Stimulated activated CD8-positive, alpha-beta memory T cell treated with anti-CD3 and anti-CD28 coated beads, Interleukin-4, amount 100 ng/mL, for 4 hours (primary cell): ENCODE measurements at regions not wholly inside any gene's neighbourhood (a gene's known extent, or its start where the extent isn't known, plus 50 kb on each side); places are given as distances from the start of the nearest gene placed in this dataset.
"Not testable (repeated sequence)": the region's sequence is repeated elsewhere in the genome, so short reads cannot be mapped to it uniquely, and the experiment has no call there.

Experiments used
- DNase-seq, 2 donors: peaks; one replicate each; pipeline ENCODE4 v3.0.0-alpha.2; 2020; ENCODE audit warnings: low read depth in 2 of 2, low spot score in 1 of 2

GRCh38 chr16:29171296-29171695 is 186.4 kb downstream of the LAT start:
- DNase-seq: not testable (repeated sequence)

DNA sequence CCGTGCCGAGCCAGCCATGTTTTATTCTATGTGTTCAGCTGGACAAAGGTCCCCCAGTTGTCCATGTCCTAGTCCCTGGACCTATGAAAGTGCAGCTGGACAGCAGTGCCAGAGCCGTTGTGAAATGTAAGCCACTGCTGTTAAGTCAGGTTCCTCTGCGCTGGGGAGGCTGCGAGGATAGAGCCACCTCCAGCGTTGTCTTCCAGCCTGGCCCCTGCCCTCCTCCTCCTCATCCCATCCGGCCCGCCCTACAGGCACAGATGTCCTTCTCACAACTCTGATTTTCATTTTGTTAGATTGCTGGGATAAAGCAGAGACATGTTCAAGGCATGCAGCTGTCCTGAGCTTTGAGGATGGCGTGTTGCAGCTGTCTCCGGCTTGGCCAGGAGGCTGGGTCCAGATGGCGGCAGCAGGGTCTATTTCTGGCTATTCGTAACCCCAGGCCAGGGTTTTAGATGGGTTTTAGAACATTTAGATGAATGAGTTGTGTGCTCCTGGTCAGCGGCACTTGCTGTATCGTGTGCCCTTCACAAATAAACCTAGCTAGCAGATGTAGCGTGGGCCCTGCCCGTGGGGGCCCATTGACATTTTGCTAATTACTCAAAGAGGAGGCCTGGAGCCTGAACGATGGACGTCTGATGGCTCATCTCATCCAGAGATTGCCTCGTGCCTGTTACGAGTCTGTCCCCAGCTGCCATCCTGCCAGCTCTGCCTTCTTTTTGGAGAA is 185.7 kb downstream of the LAT start:
- not testable (repeated sequence) for DNase-seq

DNA sequence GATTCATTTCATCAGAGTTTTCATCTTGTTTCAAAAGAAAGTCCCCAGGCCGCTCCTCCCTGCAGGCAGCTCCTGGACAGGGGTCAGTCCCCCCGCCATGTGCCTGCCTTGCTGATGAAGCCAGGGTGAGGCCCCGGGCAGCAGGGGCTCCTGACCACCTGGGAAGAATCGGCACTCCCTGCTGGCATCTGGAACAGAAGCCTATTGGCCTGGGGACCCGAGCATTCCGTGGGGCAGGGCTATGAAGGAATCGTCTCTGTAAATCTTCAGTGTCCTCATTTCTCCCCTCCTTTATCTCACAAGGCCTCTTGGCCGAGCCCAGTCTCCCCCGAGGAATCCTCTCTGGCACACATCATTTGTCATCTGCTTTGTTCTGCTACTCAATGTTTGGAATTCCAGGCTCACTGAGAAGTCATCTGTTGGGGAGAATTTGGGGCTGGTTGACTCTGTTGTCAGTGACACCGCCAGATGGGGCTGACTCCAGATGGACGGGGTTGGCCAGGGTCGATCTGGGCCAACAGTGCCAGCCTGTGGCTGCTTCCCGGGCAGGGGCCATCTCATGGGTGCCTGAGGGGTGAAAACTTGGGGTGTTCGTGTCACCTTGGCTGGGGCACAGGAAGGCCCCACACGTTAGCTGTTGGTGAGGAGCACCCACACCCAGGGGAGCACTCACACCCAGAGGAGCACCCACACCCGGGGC is 184.6 kb downstream of the LAT start:
- not testable (repeated sequence) for DNase-seq

- DNase-seq: not testable (repeated sequence)
Measured at GRCh38 chr16:29168515-29169259, 183.8 kb downstream of the LAT start.

DNA sequence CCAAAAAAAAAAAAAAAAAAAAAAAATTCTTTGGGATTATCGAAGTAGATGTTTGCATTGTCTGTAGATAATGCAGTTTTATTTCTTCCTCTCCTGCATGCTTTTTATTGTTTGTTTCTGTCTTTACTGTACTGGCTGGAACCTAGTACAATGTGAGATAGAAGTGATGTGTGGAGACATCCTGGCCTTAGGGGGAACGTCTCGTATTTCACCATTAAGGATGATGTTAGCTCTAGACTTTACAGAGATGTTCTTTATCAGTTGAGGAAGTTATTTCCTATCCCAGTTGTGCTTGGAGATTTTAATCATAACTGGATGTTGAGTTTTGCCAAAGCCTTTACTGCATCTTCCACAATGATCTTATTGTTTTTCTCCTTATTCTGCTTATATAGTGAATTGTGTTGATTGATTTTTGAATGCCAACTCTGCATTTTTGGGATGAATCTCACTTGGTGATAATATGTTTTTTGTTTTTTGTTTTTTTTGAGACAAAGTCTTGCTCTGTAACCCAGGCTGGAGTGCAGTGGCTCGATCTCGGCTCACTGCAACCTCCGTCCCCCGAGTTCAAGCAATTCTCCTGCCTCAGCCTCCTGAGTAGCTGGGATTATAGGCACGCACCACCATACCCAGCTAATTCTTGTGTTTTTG is 179.7 kb downstream of the LAT start:
- not testable (repeated sequence) for DNase-seq

DNA sequence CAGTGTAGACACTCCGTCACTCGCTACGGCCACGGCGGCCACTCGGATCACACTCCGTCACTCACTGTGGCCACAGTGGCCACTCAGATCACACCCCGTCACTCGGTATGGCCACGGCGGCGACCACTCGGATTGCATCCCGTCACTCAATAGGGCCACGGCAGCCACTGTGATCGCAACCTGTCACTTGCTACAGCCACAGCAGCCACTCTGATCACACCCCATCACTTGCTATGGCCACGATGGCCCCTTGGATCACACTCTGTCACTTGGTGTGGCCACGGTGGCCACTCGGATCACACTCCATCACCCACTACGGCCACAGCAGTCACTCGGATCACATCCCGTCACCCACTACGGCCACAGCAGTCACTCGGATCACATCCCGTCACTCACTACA is 175.3 kb downstream of the LAT start:
- DNase-seq: not testable (repeated sequence)

- not testable (repeated sequence) for DNase-seq
Measured at GRCh38 chr16:29159603-29160002, 174.8 kb downstream of the LAT start.

DNA sequence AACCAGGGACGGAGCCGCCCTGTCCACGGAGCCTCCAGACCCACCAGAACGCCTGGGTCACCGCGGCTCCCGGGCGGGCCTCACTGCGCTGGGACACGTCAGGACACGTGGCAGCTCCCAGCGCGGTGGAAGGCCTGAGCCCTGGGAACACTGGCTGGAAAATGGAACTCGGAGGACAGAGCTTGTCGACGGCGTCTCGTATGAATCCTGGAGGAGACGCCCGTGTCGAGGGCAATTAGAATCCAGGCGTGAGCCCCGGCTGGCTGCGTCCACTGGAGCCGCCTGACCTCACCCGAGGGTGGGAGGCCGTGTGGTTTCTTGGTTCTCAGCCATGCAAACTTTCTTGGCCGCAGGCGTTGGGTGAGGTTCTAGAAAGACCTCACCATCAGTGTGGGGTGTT is 173.9 kb downstream of the LAT start:
- DNase-seq: no peak

GRCh38 chr16:29158031-29158784 is 173.4 kb downstream of the LAT start:
- DNase-seq: not testable (repeated sequence)

GRCh38 chr16:29157051-29157923 is 172.4 kb downstream of the LAT start:
- DNase-seq: not testable (repeated sequence)

- DNase-seq: no peak
Measured at GRCh38 chr16:29156511-29156910, 171.7 kb downstream of the LAT start.

GRCh38 chr16:29155866-29156200 is 171.0 kb downstream of the LAT start:
- not testable (repeated sequence) for DNase-seq

DNA sequence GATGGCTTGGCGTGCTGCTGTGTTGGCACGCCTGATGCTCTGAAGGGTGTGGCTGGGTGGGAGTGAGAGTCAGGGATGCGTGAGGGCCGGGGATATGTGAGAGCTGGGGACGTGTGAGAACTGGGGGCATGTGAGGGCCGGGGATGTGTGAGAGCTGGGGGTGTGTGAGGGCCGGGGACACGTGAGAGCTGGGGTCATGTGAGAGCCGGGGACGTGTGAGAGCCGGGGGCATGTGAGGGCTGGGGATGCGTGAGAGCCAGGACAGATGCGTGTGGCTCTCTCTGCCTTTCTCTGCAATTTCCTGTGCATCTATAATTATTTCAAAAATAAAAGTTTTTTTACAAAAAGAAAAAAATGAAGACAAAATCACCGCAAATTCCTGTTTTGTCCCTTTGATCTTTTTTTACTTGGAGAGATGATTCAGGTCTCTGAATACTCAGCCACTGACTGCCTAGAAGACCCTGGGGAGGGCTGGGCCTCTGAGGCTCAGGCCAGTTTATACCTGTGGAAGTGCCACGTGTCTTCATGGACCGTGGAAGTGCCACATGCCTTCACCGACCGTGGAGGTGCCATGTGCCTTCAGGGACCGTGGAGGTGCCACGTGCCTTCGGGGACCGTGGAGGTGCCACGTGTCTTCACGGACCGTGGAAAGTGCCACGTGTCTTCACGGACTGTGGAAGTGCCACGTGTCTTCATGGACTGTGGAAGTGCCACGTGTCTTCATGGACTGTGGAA is 170.4 kb downstream of the LAT start:
- not testable (repeated sequence) for DNase-seq

- DNase-seq: no peak
Measured at GRCh38 chr16:29154676-29155121, 169.8 kb downstream of the LAT start.

DNA sequence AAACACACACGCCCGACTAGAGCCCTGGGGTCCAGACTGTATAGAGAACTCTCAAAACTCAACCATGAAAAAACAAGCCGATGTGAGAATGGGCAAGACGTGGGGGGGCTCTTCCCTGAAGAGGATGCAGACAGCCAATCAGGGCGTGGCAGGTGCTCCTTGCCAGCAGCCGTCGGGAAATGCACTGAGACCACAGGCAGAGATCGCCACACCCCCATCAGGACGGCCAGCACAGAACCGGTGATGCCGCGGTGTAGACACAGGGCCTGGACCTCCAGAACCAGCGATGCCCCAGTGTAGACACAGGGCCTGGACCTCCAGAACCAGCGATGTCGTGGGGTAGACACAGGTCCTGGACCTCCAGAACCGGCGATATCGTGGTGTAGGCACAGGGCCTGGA is 169.2 kb downstream of the LAT start:
- DNase-seq: no peak

DNA sequence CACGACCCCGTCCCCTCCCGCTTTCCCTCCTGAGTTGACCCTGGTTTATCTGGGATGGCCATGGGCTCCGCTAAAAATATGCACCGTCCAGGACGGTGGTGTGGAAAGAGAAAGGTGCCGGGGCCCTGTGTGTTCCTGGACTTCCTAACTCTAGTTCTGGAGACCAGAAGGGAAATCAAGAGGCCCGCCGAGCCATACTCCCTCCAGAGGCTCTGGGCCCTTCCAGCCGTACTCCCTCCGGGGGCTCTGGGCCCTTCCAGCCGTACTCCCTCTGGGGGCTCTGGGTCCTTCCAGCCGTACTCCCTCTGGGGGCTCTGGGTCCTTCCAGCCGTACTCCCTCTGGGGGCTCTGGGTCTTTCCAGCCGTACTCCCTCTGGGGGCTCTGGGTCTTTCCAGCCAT is 168.5 kb downstream of the LAT start:
- DNase-seq: not testable (repeated sequence)

- not testable (repeated sequence) for DNase-seq
Measured at GRCh38 chr16:29152544-29153031, 167.7 kb downstream of the LAT start.

DNA sequence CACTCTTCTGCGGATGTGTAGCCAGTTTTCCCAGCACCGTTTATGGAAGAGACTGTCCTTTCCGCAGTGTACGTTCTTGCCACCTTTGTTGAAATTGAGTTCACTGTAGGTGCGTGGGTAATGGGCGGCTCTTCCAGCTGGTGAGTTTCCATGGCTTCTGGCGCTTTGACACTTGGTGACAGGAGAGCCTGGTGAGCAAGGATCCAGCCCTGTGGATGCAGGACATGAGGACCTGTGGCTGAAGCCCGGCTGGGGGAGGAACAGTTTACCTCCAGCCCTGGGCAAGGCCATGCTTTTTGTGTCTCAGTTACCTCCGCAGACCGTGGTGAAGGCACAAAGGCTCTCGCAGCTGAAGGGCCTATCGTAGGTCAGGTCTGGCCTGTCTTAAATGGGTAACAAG is 166.5 kb downstream of the LAT start:
- no peak for DNase-seq

- DNase-seq: not testable (repeated sequence)
Measured at GRCh38 chr16:29149912-29150311, 165.1 kb downstream of the LAT start.
